Activated T-helper 1 cell treated with anti-CD3 and anti-CD28 coated beads, Interleukin-12 subunit alpha, Interleukin-12 subunit beta, Interleukin-2, Interleukin-4 antibody, amounts not matched to agents 30 ng/mL and 10 ng/mL and 1 ng/mL, durations not matched to agents 14 hours and 24 hours and 36 hours (primary cell): ENCODE measurements at regions not wholly inside any gene's neighbourhood (a gene's known extent, or its start where the extent isn't known, plus 50 kb on each side); places are given as distances from the start of the nearest gene placed in this dataset.
"Not testable (repeated sequence)": the region's sequence is repeated elsewhere in the genome, so short reads cannot be mapped to it uniquely, and the experiment has no call there.

Experiments used
- DNase-seq: peaks from one replicate; pipeline ENCODE4 v3.0.0; 2021; ENCODE audit warnings: low spot score
- H3K27ac Mint-ChIP-seq: one replicate; pipeline ENCODE4 v1.8.0; 2021; ENCODE audit warnings: mild to moderate bottlenecking, mixed read lengths
- H3K27me3 Mint-ChIP-seq: one replicate; pipeline ENCODE4 v1.8.0; 2022; ENCODE audit warnings: mild to moderate bottlenecking, moderate library complexity, mixed read lengths; ENCODE audit not compliant: insufficient read depth
- H3K36me3 Mint-ChIP-seq: one replicate; pipeline ENCODE4 v1.8.0; 2021; ENCODE audit warnings: low read depth, mixed read lengths
- H3K4me1 Mint-ChIP-seq: one replicate; pipeline ENCODE4 v1.8.0; 2021; ENCODE audit warnings: low read depth, mixed read lengths
- H3K4me3 Mint-ChIP-seq: one replicate; pipeline ENCODE4 v1.8.0; 2021; ENCODE audit warnings: mild to moderate bottlenecking, moderate library complexity, mixed read lengths
- H3K9me3 Mint-ChIP-seq: one replicate; pipeline ENCODE4 v1.8.0; 2021; ENCODE audit warnings: mixed read lengths
- intact Hi-C: fragments of 100-400 bp; cut with micrococcal nuclease; formaldehyde crosslinking; loops from one replicate; pipeline ENCODE4 v1.15.1; 2024

- no peak for DNase-seq
- intact Hi-C loops: no loop called here
- Mint-ChIP-seq H3K27me3 (no peaks in the 10 kb centered on the region), H3K4me3 (no peak overlapping the region), H3K9me3 (no peaks in the 10 kb centered on the region), H3K4me1 (no peaks in the 10 kb centered on the region), H3K36me3 (no peaks in the 10 kb centered on the region), H3K27ac (no peak overlapping the region)
These were observed 920.5 kb downstream of the SLITRK1 start for GRCh38 chr13:82961757-82962156.

GRCh38 chr13:82952336-82952735, 929.9 kb downstream of the SLITRK1 start:
- DNase-seq, H3K36me3 Mint-ChIP-seq, H3K4me1 Mint-ChIP-seq, H3K4me3 Mint-ChIP-seq, H3K27ac Mint-ChIP-seq, H3K27me3 Mint-ChIP-seq, intact Hi-C loops: not testable (repeated sequence)
- H3K9me3 Mint-ChIP-seq: peaks cover 12% of the 10 kb centered on the region

GRCh38 chr13:82947683-82948082, 934.6 kb downstream of the SLITRK1 start:
- DNase-seq: no peak
- Mint-ChIP-seq H3K27me3 (no peaks in the 10 kb centered on the region), H3K36me3 (no peaks in the 10 kb centered on the region), H3K4me1 (no peaks in the 10 kb centered on the region), H3K4me3 (no peak overlapping the region), H3K27ac (no peak overlapping the region), H3K9me3 (peaks cover 9% of the 10 kb centered on the region)
- intact Hi-C loops: no loop called here

GRCh38 chr13:82947191-82947621, 935.1 kb downstream of the SLITRK1 start:
- DNase-seq: no peak
- Mint-ChIP-seq H3K9me3 (peaks cover 7% of the 10 kb centered on the region), H3K27ac (no peak overlapping the region), H3K4me1 (no peaks in the 10 kb centered on the region), H3K36me3 (no peaks in the 10 kb centered on the region), H3K4me3 (no peak overlapping the region), H3K27me3 (no peaks in the 10 kb centered on the region)
- intact Hi-C loops: no loop called here

GRCh38 chr13:82938644-82939043, 943.6 kb downstream of the SLITRK1 start:
- Mint-ChIP-seq H3K4me1 (no peaks in the 10 kb centered on the region), H3K27ac (no peak overlapping the region), H3K4me3 (no peak overlapping the region), H3K27me3 (no peaks in the 10 kb centered on the region), H3K9me3 (peaks cover 13% of the 10 kb centered on the region), H3K36me3 (no peaks in the 10 kb centered on the region)
- intact Hi-C loops: no loop called here
- no peak for DNase-seq

- Mint-ChIP-seq H3K27ac (no peak overlapping the region), H3K4me3 (no peak overlapping the region), H3K4me1 (no peaks in the 10 kb centered on the region), H3K27me3 (no peaks in the 10 kb centered on the region), H3K9me3 (peaks cover 13% of the 10 kb centered on the region), H3K36me3 (no peaks in the 10 kb centered on the region)
- no peak for DNase-seq
- intact Hi-C loops: no loop called here
These were observed 948.3 kb downstream of the SLITRK1 start for GRCh38 chr13:82934000-82934399.

GRCh38 chr13:82925114-82925513, 957.2 kb downstream of the SLITRK1 start:
- intact Hi-C loops: loop anchor here (5.0 kb wide), 1 partner anchor 1182 kb away; no protein-coding TSS in a partner anchor
- Mint-ChIP-seq H3K27me3 (no peaks in the 10 kb centered on the region), H3K4me1 (no peaks in the 10 kb centered on the region), H3K27ac (no peak overlapping the region), H3K9me3 (peaks cover 13% of the 10 kb centered on the region), H3K4me3 (no peak overlapping the region), H3K36me3 (no peaks in the 10 kb centered on the region)
- no peak for DNase-seq

GRCh38 chr13:82917984-82918383, 964.3 kb downstream of the SLITRK1 start:
- Mint-ChIP-seq H3K27ac (no peak overlapping the region), H3K9me3 (no peaks in the 10 kb centered on the region), H3K4me3 (no peak overlapping the region), H3K27me3 (no peaks in the 10 kb centered on the region), H3K36me3 (no peaks in the 10 kb centered on the region), H3K4me1 (no peaks in the 10 kb centered on the region)
- intact Hi-C loops: no loop called here
- no peak for DNase-seq

- Mint-ChIP-seq H3K27ac (no peak overlapping the region), H3K4me3 (no peak overlapping the region), H3K27me3 (no peaks in the 10 kb centered on the region), H3K9me3 (no peaks in the 10 kb centered on the region), H3K36me3 (no peaks in the 10 kb centered on the region), H3K4me1 (no peaks in the 10 kb centered on the region)
- intact Hi-C loops: no loop called here
- no peak for DNase-seq
These were observed 969.7 kb downstream of the SLITRK1 start for GRCh38 chr13:82912564-82912963.

GRCh38 chr13:82905071-82905470, 977.2 kb downstream of the SLITRK1 start:
- H3K27me3 Mint-ChIP-seq: no peaks in the 10 kb centered on the region
- H3K9me3 Mint-ChIP-seq: peaks cover 6% of the 10 kb centered on the region
- no peaks in the 10 kb centered on the region for H3K36me3 Mint-ChIP-seq
- no peak for DNase-seq
- H3K27ac Mint-ChIP-seq: no peak overlapping the region
- H3K4me1 Mint-ChIP-seq: no peaks in the 10 kb centered on the region
- H3K4me3 Mint-ChIP-seq: no peak overlapping the region
- intact Hi-C loops: no loop called here

- H3K27me3 Mint-ChIP-seq: no peaks in the 10 kb centered on the region
- H3K4me3 Mint-ChIP-seq: no peak overlapping the region
- no peaks in the 10 kb centered on the region for H3K4me1 Mint-ChIP-seq
- no peaks in the 10 kb centered on the region for H3K36me3 Mint-ChIP-seq
- peaks cover 5% of the 10 kb centered on the region for H3K9me3 Mint-ChIP-seq
- no peak overlapping the region for H3K27ac Mint-ChIP-seq
- DNase-seq: no peak
- intact Hi-C loops: no loop called here
These were observed 981.8 kb downstream of the SLITRK1 start for GRCh38 chr13:82900453-82900852.

GRCh38 chr13:82898586-82898985, 983.7 kb downstream of the SLITRK1 start:
- no peaks in the 10 kb centered on the region for H3K4me1 Mint-ChIP-seq
- no peak overlapping the region for H3K27ac Mint-ChIP-seq
- no peaks in the 10 kb centered on the region for H3K36me3 Mint-ChIP-seq
- DNase-seq: no peak
- no peaks in the 10 kb centered on the region for H3K27me3 Mint-ChIP-seq
- H3K9me3 Mint-ChIP-seq: peaks cover 3% of the 10 kb centered on the region
- H3K4me3 Mint-ChIP-seq: no peak overlapping the region
- intact Hi-C loops: no loop called here

GRCh38 chr13:82879921-82880320, 1002.4 kb downstream of the SLITRK1 start:
- Mint-ChIP-seq H3K27ac (no peak overlapping the region), H3K27me3 (no peaks in the 10 kb centered on the region), H3K4me1 (no peaks in the 10 kb centered on the region), H3K9me3 (peaks cover 6% of the 10 kb centered on the region), H3K36me3 (no peaks in the 10 kb centered on the region), H3K4me3 (no peak overlapping the region)
- DNase-seq: no peak
- intact Hi-C loops: no loop called here

- DNase-seq: no peak
- no peak overlapping the region for H3K4me3 Mint-ChIP-seq
- no peaks in the 10 kb centered on the region for H3K36me3 Mint-ChIP-seq
- H3K9me3 Mint-ChIP-seq: peaks cover 6% of the 10 kb centered on the region
- no peak overlapping the region for H3K27ac Mint-ChIP-seq
- H3K4me1 Mint-ChIP-seq: no peaks in the 10 kb centered on the region
- intact Hi-C loops: no loop called here
- H3K27me3 Mint-ChIP-seq: no peaks in the 10 kb centered on the region
These were observed 1003.7 kb downstream of the SLITRK1 start for GRCh38 chr13:82878536-82878935.
